H9 (cell line): ENCODE measurements at regions not wholly inside any gene's neighbourhood (a gene's known extent, or its start where the extent isn't known, plus 50 kb on each side); places are given as distances from the start of the nearest gene placed in this dataset.

Experiments used
- DNase-seq: peaks from one replicate; pipeline ENCODE4 v3.0.0-alpha.2; 2017
- H2AFZ ChIP-seq: one replicate; pipeline ENCODE4 v1.6.1; 2013; ENCODE audit warnings: mild to moderate bottlenecking, low read length, control low read depth, moderate library complexity
- H2AK5ac ChIP-seq: 2 replicates; pipeline ENCODE4 v1.6.1; 2013; ENCODE audit warnings: low read length, control low read depth, mixed read lengths; ENCODE audit not compliant: insufficient read length
- H2BK120ac ChIP-seq: one replicate; pipeline ENCODE4 v1.6.1; 2013; ENCODE audit warnings: low read depth, mild to moderate bottlenecking, low read length, control low read depth, inconsistent platforms; ENCODE audit not compliant: poor library complexity, severe bottlenecking
- H2BK12ac ChIP-seq: 2 replicates; pipeline ENCODE4 v1.6.1; 2013; ENCODE audit warnings: low read length, control low read depth, mixed read lengths, low read depth; ENCODE audit not compliant: insufficient read length
- H2BK15ac ChIP-seq: 2 replicates; pipeline ENCODE4 v1.6.1; 2013; ENCODE audit warnings: low read depth, low read length, control low read depth
- H2BK20ac ChIP-seq: one replicate; pipeline ENCODE4 v1.6.1; 2013; ENCODE audit warnings: low read depth, mild to moderate bottlenecking, low read length, control low read depth, inconsistent platforms; ENCODE audit not compliant: poor library complexity, severe bottlenecking
- H2BK5ac ChIP-seq: 2 replicates; pipeline ENCODE4 v1.6.1; 2013; ENCODE audit warnings: low read length, control low read depth, mixed read lengths; ENCODE audit not compliant: insufficient read length
- H3K14ac ChIP-seq: 2 replicates; pipeline ENCODE4 v1.6.1; 2013; ENCODE audit warnings: low read length, control low read depth; ENCODE audit not compliant: insufficient read depth
- H3K18ac ChIP-seq: 2 replicates; pipeline ENCODE4 v1.6.1; 2013; ENCODE audit warnings: low read depth, mild to moderate bottlenecking, mixed read lengths, low read length, control low read depth; ENCODE audit not compliant: insufficient read length
- H3K23ac ChIP-seq: 2 replicates; pipeline ENCODE4 v1.6.1; 2013; ENCODE audit warnings: low read length, control low read depth, mixed read lengths, low read depth; ENCODE audit not compliant: insufficient read length
- H3K23me2 ChIP-seq: 2 replicates; pipeline ENCODE4 v1.6.1; 2013; ENCODE audit warnings: low read depth, mild to moderate bottlenecking, mixed read lengths, low read length, control low read depth; ENCODE audit not compliant: insufficient read length, poor library complexity, severe bottlenecking
- H3K27ac ChIP-seq: 2 replicates; pipeline ENCODE4 v1.5.1; 2013; ENCODE audit warnings: low read length, control low read depth, mixed read lengths, low read depth; ENCODE audit not compliant: insufficient read length
- H3K27me3 ChIP-seq: 2 replicates; pipeline ENCODE4 v1.6.1; 2013; ENCODE audit warnings: low read length, control low read depth, inconsistent platforms; ENCODE audit not compliant: insufficient read depth
- H3K4ac ChIP-seq: 2 replicates; pipeline ENCODE4 v1.6.1; 2013; ENCODE audit warnings: low read depth, mild to moderate bottlenecking, control low read depth, inconsistent platforms, low read length, moderate library complexity
- H3K4me1 ChIP-seq: 2 replicates; pipeline ENCODE4 v1.6.1; 2013; ENCODE audit warnings: low read length, control low read depth, inconsistent platforms; ENCODE audit not compliant: insufficient read depth
- H3K4me2 ChIP-seq: 2 replicates; pipeline ENCODE4 v1.6.1; 2013; ENCODE audit warnings: low read length, control low read depth, mixed read lengths; ENCODE audit not compliant: insufficient read length, insufficient read depth
- H3K56ac ChIP-seq: 2 replicates; pipeline ENCODE4 v1.6.1; 2013; ENCODE audit warnings: low read depth, mild to moderate bottlenecking, mixed read lengths, low read length, control low read depth; ENCODE audit not compliant: insufficient read length
- H3K79me1 ChIP-seq: 2 replicates; pipeline ENCODE4 v1.6.1; 2013; ENCODE audit warnings: low read depth, mild to moderate bottlenecking, moderate library complexity, low read length, control low read depth, inconsistent platforms; ENCODE audit not compliant: insufficient read depth, poor library complexity, severe bottlenecking
- H3K79me2 ChIP-seq: 2 replicates; pipeline ENCODE4 v1.6.1; 2013; ENCODE audit warnings: low read length, control low read depth, inconsistent platforms; ENCODE audit not compliant: insufficient read depth
- H3K9ac ChIP-seq: 2 replicates; pipeline ENCODE4 v1.6.1; 2013; ENCODE audit warnings: low read length, control low read depth, mixed read lengths; ENCODE audit not compliant: insufficient read length; ENCODE audit errors: extremely low read depth
- H3K9me3 ChIP-seq: one replicate; pipeline ENCODE4 v1.6.1; 2013; ENCODE audit warnings: low read depth, low read length, inconsistent platforms; ENCODE audit not compliant: control insufficient read depth
- H3T11ph ChIP-seq: one replicate; pipeline ENCODE4 v1.6.1; 2013; ENCODE audit warnings: mild to moderate bottlenecking, low read length, control low read depth, inconsistent platforms
- H4K20me1 ChIP-seq: one replicate; pipeline ENCODE4 v1.6.1; 2013; ENCODE audit not compliant: control insufficient read depth, insufficient read length, insufficient read depth
- H4K5ac ChIP-seq: 2 replicates; pipeline ENCODE4 v1.6.1; 2013; ENCODE audit warnings: low read depth, mild to moderate bottlenecking, mixed read lengths, low read length, control low read depth; ENCODE audit not compliant: insufficient read length
- H4K8ac ChIP-seq: replicated peaks from 2 replicates; pipeline ENCODE4 v1.6.1; 2013; ENCODE audit warnings: low read length, control low read depth, mixed read lengths, low read depth; ENCODE audit not compliant: insufficient read length
- H4K91ac ChIP-seq: 2 replicates; pipeline ENCODE4 v1.6.1; 2013; ENCODE audit warnings: low read depth, mild to moderate bottlenecking, moderate library complexity, mixed read lengths, low read length, control low read depth; ENCODE audit not compliant: insufficient read length
- H3K27ac Mint-ChIP-seq, 3 experiments: 2 replicates in 2 of 3; 3 replicates in 1 of 3; pipeline ENCODE4 v1.8.0; 2020 to 2021; ENCODE audit warnings: mixed read lengths in 3 of 3, mild to moderate bottlenecking in 1 of 3, moderate library complexity in 1 of 3
- H3K27me3 Mint-ChIP-seq: 2 replicates; pipeline ENCODE4 v1.8.0; 2021; ENCODE audit warnings: low read depth, mild to moderate bottlenecking, moderate library complexity, mixed read lengths
- H3K36me3 Mint-ChIP-seq, 3 experiments: 2 replicates in 2 of 3; 3 replicates in 1 of 3; pipeline ENCODE4 v1.8.0; 2020 to 2021; ENCODE audit warnings: low read depth in 3 of 3, mixed read lengths in 3 of 3; ENCODE audit not compliant: insufficient read depth in 1 of 3
- H3K4me1 Mint-ChIP-seq, 2 experiments: 2 replicates each; pipeline ENCODE4 v1.8.0; 2020; ENCODE audit warnings: mixed read lengths in 2 of 2
- H3K4me3 Mint-ChIP-seq, 2 experiments: 2 replicates in 1 of 2; 3 replicates in 1 of 2; pipeline ENCODE4 v1.8.0; 2020 to 2021; ENCODE audit warnings: mild to moderate bottlenecking in 2 of 2, mixed read lengths in 2 of 2, moderate library complexity in 1 of 2
- H3K9me3 Mint-ChIP-seq, 2 experiments: 2 replicates in 1 of 2; 3 replicates in 1 of 2; pipeline ENCODE4 v1.8.0; 2020; ENCODE audit warnings: mild to moderate bottlenecking in 2 of 2, mixed read lengths in 2 of 2, moderate library complexity in 1 of 2
- WGBS: extraction: QIAGEN DNeasy Blood & Tissue Kit; methylation state at CpG from one replicate; pipeline ENCODE4 v1.1.7; 2013; ENCODE audit warnings: missing lambda C conversion rate, low lambda C conversion rate, mixed read lengths; ENCODE audit not compliant: insufficient read length; ENCODE audit errors: extremely low coverage; 5-methylcytosine and 5-hydroxymethylcytosine counted together
- TF ChIP-seq, protein P1 (sequence below): fragments of 200-600 bp; sonication (generic); conservative IDR thresholded peaks from 3 replicates; pipeline ENCODE4 v1.8.0; 2021; ENCODE audit warnings: antibody characterized with exemption, mild to moderate bottlenecking

DNA sequence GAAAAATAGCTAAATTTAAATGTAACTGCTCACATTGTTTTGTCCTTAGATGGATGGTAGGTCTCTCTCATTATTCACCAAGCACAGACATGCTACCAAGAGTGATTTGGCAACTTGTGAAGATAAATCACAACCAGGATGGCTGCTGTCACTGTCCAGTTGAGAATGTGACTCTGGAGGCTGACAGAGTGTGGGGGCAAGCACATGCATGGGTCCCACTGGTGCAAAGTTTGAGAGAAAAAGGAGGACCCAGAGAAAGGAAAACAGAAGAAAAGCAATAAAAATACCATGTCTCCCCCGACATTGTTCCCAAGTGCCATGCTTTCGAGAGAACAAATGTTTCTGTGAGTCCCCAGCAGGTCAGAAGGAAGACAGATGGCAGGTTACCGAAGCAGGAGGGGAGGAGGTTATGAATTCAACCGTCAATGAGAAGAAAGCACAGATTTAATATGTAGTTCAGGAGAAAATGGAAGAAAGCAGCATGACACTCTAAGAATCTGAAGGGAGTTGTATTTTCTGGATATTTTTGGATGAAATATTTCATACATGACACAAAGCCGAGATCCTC, 73.0 kb upstream of the TSHZ2 start:
- Histone ChIP-seq H3K79me1 (no peaks in the 10 kb centered on the region), H3K4me1 (no peaks in the 10 kb centered on the region), H3K4ac (no peak overlapping the region), H3K23ac (no peak overlapping the region), H2BK12ac (no peak overlapping the region), H3K23me2 (no peaks in the 10 kb centered on the region), H2AFZ (no peak overlapping the region), H2BK20ac (no peak overlapping the region), H3K56ac (no peak overlapping the region), H2BK120ac (no peak overlapping the region), H3K9me3 (no peaks in the 10 kb centered on the region), H2BK15ac (no peak overlapping the region), H4K8ac (no peak overlapping the region), H3K79me2 (no peaks in the 10 kb centered on the region), H4K91ac (no peak overlapping the region), H3K18ac (no peak overlapping the region), H3T11ph (no peak overlapping the region), H3K27ac (no peak overlapping the region), H4K5ac (no peak overlapping the region), H2BK5ac (no peak overlapping the region), H3K27me3 (no peaks in the 10 kb centered on the region), H3K14ac (no peak overlapping the region), H3K9ac (no peak overlapping the region), H3K4me2 (no peak overlapping the region), H4K20me1 (no peaks in the 10 kb centered on the region), H2AK5ac (no peak overlapping the region)
- TF ChIP-seq, protein P1, sequence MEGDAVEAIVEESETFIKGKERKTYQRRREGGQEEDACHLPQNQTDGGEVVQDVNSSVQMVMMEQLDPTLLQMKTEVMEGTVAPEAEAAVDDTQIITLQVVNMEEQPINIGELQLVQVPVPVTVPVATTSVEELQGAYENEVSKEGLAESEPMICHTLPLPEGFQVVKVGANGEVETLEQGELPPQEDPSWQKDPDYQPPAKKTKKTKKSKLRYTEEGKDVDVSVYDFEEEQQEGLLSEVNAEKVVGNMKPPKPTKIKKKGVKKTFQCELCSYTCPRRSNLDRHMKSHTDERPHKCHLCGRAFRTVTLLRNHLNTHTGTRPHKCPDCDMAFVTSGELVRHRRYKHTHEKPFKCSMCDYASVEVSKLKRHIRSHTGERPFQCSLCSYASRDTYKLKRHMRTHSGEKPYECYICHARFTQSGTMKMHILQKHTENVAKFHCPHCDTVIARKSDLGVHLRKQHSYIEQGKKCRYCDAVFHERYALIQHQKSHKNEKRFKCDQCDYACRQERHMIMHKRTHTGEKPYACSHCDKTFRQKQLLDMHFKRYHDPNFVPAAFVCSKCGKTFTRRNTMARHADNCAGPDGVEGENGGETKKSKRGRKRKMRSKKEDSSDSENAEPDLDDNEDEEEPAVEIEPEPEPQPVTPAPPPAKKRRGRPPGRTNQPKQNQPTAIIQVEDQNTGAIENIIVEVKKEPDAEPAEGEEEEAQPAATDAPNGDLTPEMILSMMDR: no peak
- Mint-ChIP-seq H3K9me3 (no peaks in the 10 kb centered on the region), H3K4me3 (no peak overlapping the region), H3K27me3 (no peaks in the 10 kb centered on the region; the same call in 1 of the 2 replicates), H3K36me3 (no peaks in the 10 kb centered on the region), H3K4me1 (peaks cover 3 to 5% of the 10 kb centered on the region in 2 experiments; a peak in 3 of 4 replicates), H3K27ac (no peak overlapping the region)
- WGBS: no CpG with 5 or more reads among the region's 5 CpGs
- no peak for DNase-seq
